HG03571 (cell line): ENCODE measurements at regions not wholly inside any gene's neighbourhood (a gene's known extent, or its start where the extent isn't known, plus 50 kb on each side); places are given as distances from the start of the nearest gene placed in this dataset.

Source experiments
- ATAC-seq: cut with Tn5 transposase; IDR thresholded peaks from one replicate; pipeline ENCODE4 v1.9.1; 2021; ENCODE audit not compliant: unreplicated experiment

GRCh38 chr3:106168962-106169750, 300.3 kb upstream of the CBLB start:
- ATAC-seq: no peak

- ATAC-seq: no peak
Measured at GRCh38 chr3:106170636-106171035, 301.8 kb upstream of the CBLB start.

- no peak for ATAC-seq
Measured at GRCh38 chr3:106172101-106172500, 303.3 kb upstream of the CBLB start.

- ATAC-seq: peak; percentile 63
Measured at GRCh38 chr3:106172780-106173179, 304.0 kb upstream of the CBLB start.

- no peak for ATAC-seq
Measured at GRCh38 chr3:106175276-106175675, 306.5 kb upstream of the CBLB start.

GRCh38 chr3:106176734-106177133, 307.9 kb upstream of the CBLB start:
- peak; percentile 77 for ATAC-seq

- ATAC-seq: no peak
Measured at GRCh38 chr3:106182950-106183511, 314.2 kb upstream of the CBLB start.

- ATAC-seq: peak; percentile 37
Measured at GRCh38 chr3:106183762-106184391, 315.1 kb upstream of the CBLB start.

GRCh38 chr3:106184540-106185457, 316.0 kb upstream of the CBLB start:
- peak; percentile 89 for ATAC-seq

GRCh38 chr3:106185949-106186348, 317.1 kb upstream of the CBLB start:
- ATAC-seq: no peak

- ATAC-seq: no peak
Measured at GRCh38 chr3:106190296-106190695, 321.5 kb upstream of the CBLB start.

- ATAC-seq: no peak
Measured at GRCh38 chr3:106191211-106191610, 322.4 kb upstream of the CBLB start.

- no peak for ATAC-seq
Measured at GRCh38 chr3:106191913-106192312, 323.1 kb upstream of the CBLB start.

- ATAC-seq: no peak
Measured at GRCh38 chr3:106193876-106194275, 325.1 kb upstream of the CBLB start.

- ATAC-seq: no peak
Measured at GRCh38 chr3:106194726-106195125, 325.9 kb upstream of the CBLB start.

- ATAC-seq: no peak
Measured at GRCh38 chr3:106197532-106198194, 328.9 kb upstream of the CBLB start.

GRCh38 chr3:106204160-106204868, 335.5 kb upstream of the CBLB start:
- no peak for ATAC-seq

- ATAC-seq: peak; percentile 90
Measured at GRCh38 chr3:106206146-106206545, 337.3 kb upstream of the CBLB start.

GRCh38 chr3:106206613-106207012, 337.8 kb upstream of the CBLB start:
- no peak for ATAC-seq

- no peak for ATAC-seq
Measured at GRCh38 chr3:106208251-106208650, 339.4 kb upstream of the CBLB start.
